ENCODE measurements at regions not wholly inside any gene's neighbourhood (a gene's known extent, or its start where the extent isn't known, plus 50 kb on each side); places are given as distances from the start of the nearest gene placed in this dataset.

GRCh38 chr6:139885909-139886308, 511.5 kb upstream of the CITED2 start:
- peak overlapping the region; percentile 30; the same call in 1 of the 2 replicates for H2AFZ ChIP-seq (ENCODE audit: low read depth, low read length)
- in situ Hi-C loops (cut with MboI) (no loop called here), intact Hi-C loops (cut with micrococcal nuclease) (no loop called here)
- no peak overlapping the region for H3K27ac ChIP-seq (ENCODE audit: extremely low read depth, low read depth, low read length)
- no peak for FAIRE-seq
- BruUV-seq (replicated peaks) = no TSS peak
- no peak for DNase-seq (ENCODE audit: extremely low read depth in 1 of 4, low spot score in 3 of 4)
- ChIA-PET POLR2A (interaction anchor here (0.6 kb wide), 1 partner anchor 512 kb away, joined by 3 read pairs; no protein-coding TSS in a partner anchor), CTCF (ENCODE audit: low intra/inter-chr PET ratio) (no interaction called here)
- no peaks in the 10 kb centered on the region for H3K36me3 ChIP-seq (ENCODE audit: control insufficient read depth, insufficient read depth, low read length)
- H3K9me1 ChIP-seq (ENCODE audit: control insufficient read depth, insufficient read depth, low read length) = no peaks in the 10 kb centered on the region
- H3K9me3 ChIP-seq (replicated peaks; ENCODE audit: control insufficient read depth, insufficient read depth, low read depth, low read length) = no peaks in the 10 kb centered on the region
- ATAC-seq = no peak
- H4K20me1 ChIP-seq (replicated peaks; ENCODE audit: control insufficient read depth, insufficient read depth, low read length) = no peaks in the 10 kb centered on the region
- WGBS (ENCODE audit: insufficient coverage, low coverage, missing lambda C conversion rate) = 0% methylated on average over 1 of the region's 1 CpG
- no peak overlapping the region for H3K9ac ChIP-seq (ENCODE audit: insufficient read depth in 1 of 2, low read depth in 2 of 2, low read length in 2 of 2)
- H3K4me1 ChIP-seq (replicated peaks in 1 of 2; ENCODE audit: control insufficient read depth in 2 of 2, insufficient read depth in 2 of 2, low read length in 2 of 2) = peaks cover 0 to 18% of the 10 kb centered on the region in 2 experiments; a peak in 4 of 5 replicates
- H3K4me3 ChIP-seq = no peak overlapping the region
- H3K27me3 ChIP-seq (ENCODE audit: control insufficient read depth in 2 of 2, insufficient read depth in 2 of 2, low read length in 2 of 2) = no peaks in the 10 kb centered on the region
- H3K4me2 ChIP-seq (ENCODE audit: insufficient read depth, low read length) = no peak overlapping the region
- no peaks in the 10 kb centered on the region for H3K79me2 ChIP-seq (ENCODE audit: control insufficient read depth, insufficient read depth, low read length)
- TF ChIP-seq TEAD1 (CRISPR knock-in tag; IDR thresholded peaks at IDR 0.05) (no peak), C11orf30 (IDR thresholded peaks at IDR 0.05; ENCODE audit: low read depth) (no peak), STAT6 (CRISPR knock-in tag; IDR thresholded peaks at IDR 0.05) (no peak), HOMEZ (CRISPR knock-in tag; IDR thresholded peaks at IDR 0.05) (no peak), YY1 (IDR thresholded peaks at IDR 0.05; ENCODE audit: borderline replicate concordance in 1 of 3, control insufficient read depth in 1 of 3, extremely low read depth in 1 of 3, insufficient read depth in 3 of 3, insufficient read length in 1 of 3, insufficient replicate concordance in 2 of 3, low read depth in 1 of 3, low read length in 2 of 3) (no peak), HOXB6 (CRISPR knock-in tag; IDR thresholded peaks at IDR 0.05; ENCODE audit: borderline replicate concordance) (no peak), CREB3L1 (IDR thresholded peaks at IDR 0.05; ENCODE audit: borderline replicate concordance, low read depth) (no peak), ZNF766 (CRISPR knock-in tag; conservative IDR thresholded peaks at IDR 0.05) (no peak), JUND (IDR thresholded peaks at IDR 0.05; ENCODE audit: borderline replicate concordance, low read depth, low read length) (no peak), JUND (tag; IDR thresholded peaks at IDR 0.05; ENCODE audit: borderline replicate concordance, low read depth, low read length) (no peak), L3MBTL2 (IDR thresholded peaks at IDR 0.05) (no peak), E2F8 (IDR thresholded peaks at IDR 0.05; ENCODE audit: low read depth, partially characterized antibody) (no peak), ZNF133 (CRISPR knock-in tag; IDR thresholded peaks at IDR 0.05) (no peak), MXI1 (IDR thresholded peaks at IDR 0.05; ENCODE audit: low read depth, low read length) (no peak)

All from K562 (cell line).